NCI-H2227 treated with DMSO at 0.1 percent for 48 hours (cell line): ENCODE measurements at regions not wholly inside any gene's neighbourhood (a gene's known extent, or its start where the extent isn't known, plus 50 kb on each side); places are given as distances from the start of the nearest gene placed in this dataset.
"Not testable (repeated sequence)": the region's sequence is repeated elsewhere in the genome, so short reads cannot be mapped to it uniquely, and the experiment has no call there.

Experiments
- DNase-seq: peaks from one replicate; lab custom pipeline; 2025; lab: John Stamatoyannopoulos, UW

DNA sequence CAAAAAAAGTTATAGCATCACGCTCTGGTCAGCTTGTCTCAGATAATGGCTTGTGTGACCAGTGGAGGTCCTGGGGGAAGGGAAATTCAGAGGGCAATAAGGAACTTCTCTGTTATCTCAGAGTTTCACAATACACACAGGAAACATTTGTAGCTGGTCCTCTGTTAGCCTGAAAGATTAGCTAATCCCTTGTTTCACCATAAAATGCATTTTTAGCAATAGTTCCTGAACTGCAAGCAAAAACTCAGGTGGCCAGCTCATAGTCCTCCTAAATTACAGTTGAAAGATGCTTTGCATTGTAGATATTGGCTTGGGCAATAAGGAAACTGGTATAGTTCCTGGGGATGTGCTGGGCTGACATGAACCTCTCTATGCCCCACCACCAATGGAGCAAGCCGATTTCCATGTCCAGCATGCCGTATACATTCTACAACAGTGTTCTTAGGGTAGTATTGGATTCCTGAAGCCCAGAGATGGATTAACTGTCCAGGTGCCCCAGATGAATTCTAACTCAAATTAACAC lies 141.5 kb upstream of the TBL1XR1 start:
- DNase-seq, result no peak

GRCh38 chr3:177339220-177339703 lies 142.0 kb upstream of the TBL1XR1 start:
- not testable (repeated sequence) for DNase-seq

- no peak for DNase-seq
Measured at GRCh38 chr3:177340243-177340830, 143.1 kb upstream of the TBL1XR1 start.

DNA sequence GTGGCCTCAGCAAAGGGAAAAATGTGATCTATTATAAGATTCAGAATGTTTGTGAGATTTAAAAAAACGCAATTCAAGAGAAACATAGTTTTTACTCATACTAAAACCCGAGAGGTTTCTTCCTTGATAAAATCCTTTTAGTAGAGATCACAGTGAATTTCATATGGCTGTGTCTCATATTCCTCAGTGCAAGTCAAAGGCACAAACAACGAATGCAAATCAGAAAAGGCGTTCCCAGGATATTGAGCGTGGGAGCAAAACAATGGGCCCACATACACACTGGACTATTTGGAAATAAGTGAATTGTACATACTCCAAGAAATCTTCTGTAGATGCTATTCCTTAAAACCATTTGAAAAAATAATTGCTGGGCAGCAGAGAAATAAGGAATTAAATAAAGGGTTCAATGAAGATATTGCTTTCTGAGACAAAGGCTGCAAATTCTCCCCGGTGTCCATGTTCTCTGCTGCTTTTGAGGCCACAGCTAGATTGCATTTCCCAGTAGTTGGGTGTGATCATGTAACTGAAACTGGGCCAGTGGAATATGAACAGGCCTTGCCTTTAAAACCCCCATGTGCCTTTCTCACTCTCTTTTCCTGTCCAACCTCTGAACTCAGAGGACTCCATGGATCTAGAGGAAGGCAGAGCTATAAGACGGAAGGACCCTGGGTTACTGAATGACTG lies 144.6 kb upstream of the TBL1XR1 start:
- no peak for DNase-seq

DNA sequence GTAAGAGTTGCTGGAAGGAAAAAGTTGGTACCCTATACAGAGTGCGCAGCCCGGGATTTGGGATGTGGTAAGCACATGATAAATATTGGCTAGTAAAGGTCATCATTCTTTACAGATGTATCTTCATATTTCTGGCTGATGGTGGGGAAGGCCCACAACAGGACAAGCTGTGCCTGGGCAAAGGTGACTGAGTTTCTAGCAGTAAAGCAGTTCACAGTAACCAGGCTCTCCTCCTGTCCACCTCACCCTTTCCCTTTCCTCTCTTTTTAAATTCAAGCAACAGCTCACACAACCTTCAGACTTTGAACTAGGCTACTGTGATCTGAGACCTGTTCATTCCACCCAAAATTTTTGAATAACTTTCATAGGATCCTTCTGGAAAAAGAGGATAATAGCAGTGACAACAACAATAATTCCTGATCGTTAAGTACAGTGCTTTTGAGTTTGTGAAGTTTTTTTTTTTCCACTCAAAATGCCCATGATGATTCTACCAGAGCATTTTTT lies 145.9 kb upstream of the TBL1XR1 start:
- no peak for DNase-seq

GRCh38 chr3:177345049-177345972 lies 148.0 kb upstream of the TBL1XR1 start:
- DNase-seq, result peak; percentile 70

DNA sequence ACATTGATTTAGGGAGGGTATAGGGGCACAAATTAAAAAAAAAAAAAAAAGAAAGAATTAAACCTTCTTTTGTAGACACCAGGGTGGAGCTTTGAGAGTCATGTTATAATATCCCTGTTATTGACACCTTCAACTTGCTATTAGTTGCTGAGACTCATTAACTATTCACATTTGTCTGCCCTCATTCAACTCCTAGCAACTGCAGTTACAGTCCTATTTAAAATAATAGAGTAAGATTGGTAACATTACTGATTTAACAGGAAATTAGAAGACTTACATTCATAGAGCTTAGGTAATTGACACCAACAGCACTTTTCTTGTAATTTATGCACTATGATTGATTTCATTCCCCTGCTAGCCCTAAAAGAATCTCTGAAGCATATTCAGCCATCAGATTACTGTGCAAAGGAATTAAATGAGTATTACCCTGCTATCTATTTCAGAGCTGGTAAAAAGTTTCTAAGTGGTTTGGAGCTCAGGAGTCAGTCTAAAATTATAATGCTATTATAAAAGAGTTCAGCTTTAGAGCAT lies 148.8 kb upstream of the TBL1XR1 start:
- no peak for DNase-seq

- no peak for DNase-seq
Measured at GRCh38 chr3:177346878-177347277, 149.6 kb upstream of the TBL1XR1 start.

DNA sequence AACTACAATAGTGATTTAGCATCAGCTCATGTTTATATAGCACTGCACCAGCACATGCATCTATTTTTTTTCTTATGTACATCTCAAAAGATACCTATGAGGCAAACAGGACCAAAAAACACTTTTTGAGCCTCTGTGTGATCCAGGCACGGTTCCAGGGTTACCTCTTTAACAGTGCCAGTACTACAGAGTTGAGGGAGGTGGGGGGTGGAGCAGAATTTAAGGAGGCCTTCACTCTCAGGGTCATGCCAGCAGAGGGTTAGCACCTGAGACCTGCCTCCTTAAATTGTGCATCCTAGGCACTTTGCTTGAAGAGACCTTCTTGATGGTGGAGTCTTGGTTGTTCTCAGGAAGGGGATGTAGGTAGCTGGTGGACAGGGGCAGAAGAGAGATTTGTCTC lies 150.3 kb upstream of the TBL1XR1 start:
- DNase-seq, result no peak

- DNase-seq, result no peak
Measured at GRCh38 chr3:177348974-177349373, 151.7 kb upstream of the TBL1XR1 start.

DNA sequence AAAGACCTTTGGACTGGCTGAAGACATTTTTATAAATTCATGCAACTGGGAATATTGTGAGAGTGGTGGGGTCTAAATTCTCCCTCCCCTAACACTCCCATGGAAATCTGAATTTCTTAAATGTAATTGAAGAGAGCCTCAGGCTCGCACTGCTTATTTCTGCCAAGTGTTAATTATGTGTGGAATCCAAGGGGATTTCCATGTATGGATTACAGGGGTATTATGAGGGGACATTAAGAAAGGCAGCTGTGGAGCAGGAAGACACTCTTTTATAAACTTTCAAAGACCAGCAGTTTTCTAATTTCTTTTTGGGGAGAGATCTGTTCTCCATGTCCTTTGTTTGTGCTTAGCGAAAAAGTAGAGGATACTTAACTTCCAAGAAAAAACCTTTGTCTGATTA lies 152.1 kb upstream of the TBL1XR1 start:
- DNase-seq, result no peak

DNA sequence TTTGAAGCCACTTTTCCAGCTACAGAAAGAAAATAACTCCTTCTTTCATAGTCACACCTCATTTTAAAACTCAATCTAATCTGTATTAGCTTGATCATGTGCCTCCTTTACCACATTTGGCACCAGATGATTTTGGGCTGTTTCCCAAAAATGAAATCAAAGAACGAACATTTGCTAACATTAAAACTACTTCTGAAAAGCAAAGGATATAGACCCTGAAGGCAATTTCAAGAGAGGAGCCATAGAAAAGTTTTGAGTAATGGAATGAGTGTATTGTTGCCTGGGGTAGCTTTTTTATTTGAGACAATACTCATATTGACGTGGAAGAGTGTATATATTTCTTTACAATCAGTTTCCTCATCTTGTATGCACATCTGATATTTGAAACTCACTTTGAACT lies 152.8 kb upstream of the TBL1XR1 start:
- no peak for DNase-seq

DNA sequence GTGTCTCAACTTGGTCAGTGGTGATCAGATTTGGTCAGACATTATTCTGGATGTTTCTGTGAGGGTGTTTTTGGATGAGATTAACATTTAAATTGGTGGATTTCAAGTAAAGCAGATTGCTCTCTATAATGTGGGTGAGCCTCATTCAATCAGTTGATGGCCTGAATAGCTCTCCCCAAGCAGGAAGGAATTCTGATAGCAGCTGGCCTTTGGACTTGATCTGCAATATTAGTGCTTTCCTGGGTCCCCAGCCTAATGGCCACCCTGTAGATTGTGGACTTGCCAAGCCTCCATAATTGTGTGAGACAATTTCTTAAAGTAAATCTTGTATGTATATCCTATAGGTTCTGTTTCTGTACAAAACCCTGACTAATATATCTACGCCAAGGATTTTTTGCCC lies 153.9 kb upstream of the TBL1XR1 start:
- DNase-seq, result no peak

- DNase-seq, result no peak
Measured at GRCh38 chr3:177351757-177352158, 154.5 kb upstream of the TBL1XR1 start.

GRCh38 chr3:177352424-177352823 lies 155.1 kb upstream of the TBL1XR1 start:
- DNase-seq, result no peak

- no peak for DNase-seq
Measured at GRCh38 chr3:177353140-177353539, 155.9 kb upstream of the TBL1XR1 start.

- not testable (repeated sequence) for DNase-seq
Measured at GRCh38 chr3:177353879-177354278, 156.6 kb upstream of the TBL1XR1 start.

DNA sequence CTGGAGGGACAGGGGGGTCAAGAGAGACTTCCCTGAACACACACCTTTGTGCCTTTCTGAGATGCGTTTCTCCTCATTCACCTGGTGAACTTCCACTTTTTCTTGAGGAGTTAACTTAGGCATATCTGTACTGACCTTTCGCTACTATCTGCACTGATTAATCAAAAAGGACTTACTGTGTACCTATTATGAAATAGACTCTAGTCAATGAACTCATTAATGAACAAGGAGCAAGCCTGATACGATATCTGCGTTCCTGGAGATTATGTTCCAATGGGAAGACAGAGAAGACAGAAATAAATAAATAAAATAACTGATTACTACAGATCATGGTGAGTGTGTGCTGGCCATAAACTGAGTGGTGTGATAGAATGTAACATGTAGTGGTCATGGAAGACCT lies 157.2 kb upstream of the TBL1XR1 start:
- DNase-seq, result no peak

- DNase-seq, result no peak
Measured at GRCh38 chr3:177356113-177356512, 158.8 kb upstream of the TBL1XR1 start.

DNA sequence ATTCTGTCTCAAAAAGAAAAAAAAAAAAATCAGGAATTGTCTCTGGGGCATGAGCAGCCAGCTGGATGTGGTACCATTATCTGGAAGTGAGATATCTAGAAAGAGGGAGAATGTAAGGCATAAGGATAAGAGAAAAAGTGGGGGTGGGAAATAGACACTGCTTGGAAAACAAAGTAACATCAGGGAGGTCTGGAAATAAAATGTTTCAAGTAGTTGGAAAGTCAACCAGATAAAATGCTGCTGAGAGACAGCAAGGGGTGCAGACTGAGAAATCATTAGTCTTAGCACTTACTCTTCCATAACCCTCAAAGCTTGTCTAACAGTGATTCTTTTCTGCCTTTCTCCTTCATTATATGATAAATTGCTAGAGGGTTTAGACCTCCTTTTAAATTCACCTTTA lies 159.7 kb upstream of the TBL1XR1 start:
- no peak for DNase-seq

DNA sequence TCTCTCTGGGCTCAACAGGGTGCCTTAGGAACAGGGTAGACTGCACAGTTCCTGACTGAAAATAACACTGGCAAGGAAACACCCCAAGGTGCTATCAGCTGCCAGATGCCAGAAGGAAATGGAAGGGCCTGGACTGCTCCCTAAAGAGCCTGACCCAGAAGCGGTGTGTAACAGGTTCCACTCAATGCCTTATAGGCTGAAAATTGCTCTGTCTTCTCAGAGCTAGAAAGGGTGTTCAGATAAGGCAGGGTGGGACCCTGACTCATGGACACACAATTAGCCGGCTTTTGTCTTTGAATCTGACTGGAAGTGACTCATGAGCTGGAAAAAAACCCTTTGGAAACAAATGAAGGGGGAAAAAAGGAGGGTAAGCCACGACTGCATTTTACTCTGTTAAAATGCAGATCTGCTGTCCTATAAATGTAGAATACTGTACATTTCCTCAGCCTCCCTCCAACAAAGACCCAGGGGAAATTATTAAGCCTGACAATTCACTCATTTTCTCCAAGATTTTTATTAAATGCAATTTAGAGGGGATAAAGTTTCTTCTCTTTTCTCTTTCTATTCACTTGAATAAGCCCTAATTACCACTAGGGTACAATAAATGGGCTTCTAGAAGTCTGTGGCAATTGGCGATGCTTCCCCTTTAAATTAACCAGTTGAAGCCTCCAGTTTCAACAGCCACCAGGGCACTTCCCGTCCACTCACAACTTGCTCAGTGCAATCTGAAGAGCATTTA lies 160.2 kb upstream of the TBL1XR1 start:
- no peak for DNase-seq
